ENCODE measurements at regions not wholly inside any gene's neighbourhood (a gene's known extent, or its start where the extent isn't known, plus 50 kb on each side); places are given as distances from the start of the nearest gene placed in this dataset.

DNA sequence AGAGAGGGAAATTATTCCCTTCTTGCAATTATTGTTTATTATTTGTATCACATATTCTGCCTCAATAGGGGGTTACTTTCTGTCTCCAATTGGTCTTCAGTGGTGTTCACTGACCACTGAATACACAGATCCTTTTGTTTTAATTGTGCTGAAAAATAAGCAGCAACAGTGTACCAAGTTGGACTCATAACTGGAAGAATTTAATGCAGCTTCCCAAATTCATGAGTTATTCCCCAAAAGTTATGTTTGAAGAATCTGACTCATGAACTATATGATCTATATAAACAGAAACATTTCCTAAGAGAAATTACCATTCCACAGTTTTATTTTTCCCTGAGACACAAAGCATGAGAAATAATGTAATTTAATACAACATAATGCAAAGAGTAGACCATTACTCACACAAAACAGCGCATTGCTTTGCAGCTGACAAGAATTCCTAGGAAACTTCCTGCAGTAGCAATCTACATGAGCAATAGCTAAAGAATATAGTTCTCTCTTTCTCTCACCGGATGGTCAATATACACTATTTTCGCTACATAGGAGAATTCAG, 479.2 kb downstream of the HTR7 start:
- ATAC-seq: no peak
- Histone ChIP-seq H3K4me1 (no peaks in the 10 kb centered on the region), H3K4me3 (no peak overlapping the region), H3K27ac (no peak overlapping the region), H3K27me3 (no peaks in the 10 kb centered on the region), H3K36me3 (no peaks in the 10 kb centered on the region), H3K9me3 (no peaks in the 10 kb centered on the region)
- no peak for DNase-seq
- no peak for TF ChIP-seq CTCF (IDR thresholded peaks at IDR 0.05)
- intact Hi-C loops (cut with DNase I): no loop called here

DNA sequence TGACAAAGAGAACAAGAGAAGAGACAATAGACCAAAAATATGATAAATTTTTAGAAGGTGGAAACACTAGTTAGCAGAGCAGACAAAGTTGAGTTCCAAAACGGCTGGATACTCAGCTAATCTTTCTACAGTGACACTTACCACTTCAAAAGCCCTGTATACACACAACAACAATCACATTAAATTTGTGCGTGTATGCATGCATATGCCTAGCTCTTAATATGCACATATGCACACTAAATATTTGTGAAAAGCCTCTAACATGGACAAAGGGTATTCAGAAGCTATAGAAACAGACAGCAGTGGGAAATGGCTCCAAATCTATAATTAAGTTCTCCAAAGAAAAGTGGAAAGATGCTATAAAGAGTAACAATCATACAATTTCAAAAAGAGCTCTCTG, 476.4 kb downstream of the HTR7 start:
- ATAC-seq (no peak), DNase-seq (no peak)
- H3K9me3 ChIP-seq: no peaks in the 10 kb centered on the region
- H3K27me3 ChIP-seq: no peaks in the 10 kb centered on the region
- H3K4me3 ChIP-seq: no peak overlapping the region
- no peaks in the 10 kb centered on the region for H3K36me3 ChIP-seq
- intact Hi-C loops (cut with DNase I): no loop called here
- H3K4me1 ChIP-seq: no peaks in the 10 kb centered on the region
- no peak overlapping the region for H3K27ac ChIP-seq
- no peak for TF ChIP-seq CTCF (IDR thresholded peaks at IDR 0.05)

DNA sequence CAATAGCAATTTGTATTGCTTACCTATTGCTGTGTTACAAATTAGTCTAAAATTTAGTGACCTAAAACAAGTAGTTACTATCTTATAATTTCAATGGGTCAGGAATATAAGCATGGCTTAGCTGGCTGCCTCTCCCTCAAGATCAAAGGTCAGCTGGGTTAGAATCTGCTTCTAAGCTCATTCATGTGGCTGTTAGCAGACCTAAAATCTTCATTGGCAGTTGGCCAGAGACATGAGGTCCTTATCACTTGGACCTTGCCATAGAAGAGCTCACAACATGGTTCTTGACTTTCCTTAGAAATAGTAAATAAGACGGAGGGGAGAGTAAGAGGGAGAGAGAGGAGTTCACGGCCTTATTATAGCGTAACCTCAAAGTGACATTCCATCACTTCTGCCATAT, 468.0 kb downstream of the HTR7 start:
- no peak for ATAC-seq
- H3K9me3 ChIP-seq: no peaks in the 10 kb centered on the region
- H3K4me1 ChIP-seq: no peaks in the 10 kb centered on the region
- H3K4me3 ChIP-seq: no peak overlapping the region
- no peaks in the 10 kb centered on the region for H3K36me3 ChIP-seq
- intact Hi-C loops (cut with DNase I): no loop called here
- DNase-seq: no peak
- no peak for TF ChIP-seq CTCF (IDR thresholded peaks at IDR 0.05)
- no peaks in the 10 kb centered on the region for H3K27me3 ChIP-seq
- no peak overlapping the region for H3K27ac ChIP-seq

GRCh38 chr10:90394311-90394710, 463.5 kb downstream of the HTR7 start:
- Histone ChIP-seq H3K27ac (no peak overlapping the region), H3K36me3 (no peaks in the 10 kb centered on the region), H3K27me3 (no peaks in the 10 kb centered on the region), H3K4me3 (no peak overlapping the region), H3K9me3 (no peaks in the 10 kb centered on the region), H3K4me1 (no peaks in the 10 kb centered on the region)
- no peak for TF ChIP-seq CTCF (IDR thresholded peaks at IDR 0.05)
- DNase-seq (no peak), ATAC-seq (no peak)
- intact Hi-C loops (cut with DNase I): no loop called here

DNA sequence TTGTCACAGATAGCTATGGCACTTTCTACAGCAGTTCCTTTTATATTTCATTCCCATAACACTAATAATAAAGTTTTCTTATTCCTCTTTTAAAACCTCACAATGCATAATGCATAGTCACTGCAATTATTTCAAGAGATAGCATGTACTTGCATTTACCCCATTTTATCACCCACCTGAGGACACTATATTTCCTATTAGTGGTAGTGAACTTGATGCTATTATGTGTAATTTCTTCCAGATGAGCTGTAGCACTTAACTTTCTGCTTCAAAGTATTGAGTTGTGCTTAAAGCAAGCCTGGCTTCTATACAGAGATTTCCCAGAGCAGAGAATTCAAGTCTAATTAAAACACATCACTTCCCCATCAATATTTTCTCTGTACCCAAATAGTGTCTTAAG, 461.1 kb downstream of the HTR7 start:
- H3K36me3 ChIP-seq: no peaks in the 10 kb centered on the region
- intact Hi-C loops (cut with DNase I): no loop called here
- no peaks in the 10 kb centered on the region for H3K27me3 ChIP-seq
- ATAC-seq (no peak), DNase-seq (no peak)
- no peak overlapping the region for H3K27ac ChIP-seq
- H3K9me3 ChIP-seq: no peaks in the 10 kb centered on the region
- no peak for TF ChIP-seq CTCF (IDR thresholded peaks at IDR 0.05)
- H3K4me3 ChIP-seq: no peak overlapping the region
- H3K4me1 ChIP-seq: no peaks in the 10 kb centered on the region

DNA sequence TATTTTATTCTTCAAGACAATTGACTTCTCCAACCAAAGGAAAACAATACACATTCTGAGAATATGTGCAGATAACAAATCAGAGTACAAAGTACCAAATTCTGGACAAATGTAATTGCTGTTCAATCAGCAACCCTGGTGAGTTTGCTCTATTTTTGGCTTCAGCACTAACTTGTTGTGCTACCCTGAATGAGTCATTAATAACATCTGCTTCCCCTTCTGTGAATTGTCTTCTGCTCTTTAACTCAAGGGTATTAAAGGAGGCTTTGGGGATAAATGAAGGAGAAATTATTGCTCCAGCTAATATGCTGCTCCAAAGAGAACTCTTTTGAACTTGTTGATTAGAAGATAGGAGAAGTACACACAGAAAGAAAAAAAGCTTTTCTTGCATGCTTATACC, 459.3 kb downstream of the HTR7 start:
- intact Hi-C loops (cut with DNase I): no loop called here
- TF ChIP-seq CTCF (IDR thresholded peaks at IDR 0.05): no peak
- Histone ChIP-seq H3K4me1 (no peaks in the 10 kb centered on the region), H3K27me3 (no peaks in the 10 kb centered on the region), H3K36me3 (no peaks in the 10 kb centered on the region), H3K9me3 (no peaks in the 10 kb centered on the region), H3K4me3 (no peak overlapping the region), H3K27ac (no peak overlapping the region)
- ATAC-seq: no peak
- DNase-seq: no peak
